HG03378 (cell line): ENCODE measurements at regions not wholly inside any gene's neighbourhood (a gene's known extent, or its start where the extent isn't known, plus 50 kb on each side); places are given as distances from the start of the nearest gene placed in this dataset.
"Not testable (repeated sequence)": the region's sequence is repeated elsewhere in the genome, so short reads cannot be mapped to it uniquely, and the experiment has no call there.

Experiments used
- ATAC-seq: cut with Tn5 transposase; IDR thresholded peaks from one replicate; pipeline ENCODE4 v1.9.1; 2021; ENCODE audit warnings: mild to moderate bottlenecking, moderate library complexity; ENCODE audit not compliant: unreplicated experiment

- ATAC-seq, result no peak
These were observed 696.5 kb downstream of the TDRD15 start for GRCh38 chr2:21820271-21820670.

- ATAC-seq, result no peak
These were observed 698.0 kb downstream of the TDRD15 start for GRCh38 chr2:21821672-21822227.

- ATAC-seq, result no peak
These were observed 698.7 kb downstream of the TDRD15 start for GRCh38 chr2:21822505-21822904.

GRCh38 chr2:21833767-21834166 lies 710.0 kb downstream of the TDRD15 start:
- ATAC-seq, result no peak

GRCh38 chr2:21836261-21836660 lies 712.5 kb downstream of the TDRD15 start:
- ATAC-seq, result no peak

GRCh38 chr2:21836719-21837118 lies 713.0 kb downstream of the TDRD15 start:
- no peak for ATAC-seq

GRCh38 chr2:21837168-21837960 lies 713.6 kb downstream of the TDRD15 start:
- no peak for ATAC-seq

- ATAC-seq, result no peak
These were observed 717.6 kb downstream of the TDRD15 start for GRCh38 chr2:21841341-21841740.

GRCh38 chr2:21850367-21850766 lies 726.6 kb downstream of the TDRD15 start:
- ATAC-seq, result not testable (repeated sequence)

- ATAC-seq, result no peak
These were observed 731.2 kb downstream of the TDRD15 start for GRCh38 chr2:21854938-21855337.

- ATAC-seq, result no peak
These were observed 732.9 kb downstream of the TDRD15 start for GRCh38 chr2:21856708-21857107.

GRCh38 chr2:21860907-21861306 lies 737.1 kb downstream of the TDRD15 start:
- ATAC-seq, result no peak

- ATAC-seq, result no peak
These were observed 742.5 kb downstream of the TDRD15 start for GRCh38 chr2:21866316-21866715.

GRCh38 chr2:21887881-21888280 lies 764.1 kb downstream of the TDRD15 start:
- ATAC-seq, result no peak

GRCh38 chr2:21890041-21890440 lies 766.3 kb downstream of the TDRD15 start:
- no peak for ATAC-seq

- no peak for ATAC-seq
These were observed 766.9 kb downstream of the TDRD15 start for GRCh38 chr2:21890716-21891115.

GRCh38 chr2:21891191-21891590 lies 767.4 kb downstream of the TDRD15 start:
- ATAC-seq, result no peak

GRCh38 chr2:21892140-21892539 lies 768.4 kb downstream of the TDRD15 start:
- ATAC-seq, result no peak

- no peak for ATAC-seq
These were observed 771.4 kb downstream of the TDRD15 start for GRCh38 chr2:21895200-21895599.

- ATAC-seq, result not testable (repeated sequence)
These were observed 785.1 kb downstream of the TDRD15 start for GRCh38 chr2:21908712-21909380.

GRCh38 chr2:21910832-21911507 lies 787.2 kb downstream of the TDRD15 start:
- ATAC-seq, result no peak

- ATAC-seq, result no peak
These were observed 788.6 kb downstream of the TDRD15 start for GRCh38 chr2:21912405-21912804.
